PC-9 (cell line): ENCODE measurements at regions not wholly inside any gene's neighbourhood (a gene's known extent, or its start where the extent isn't known, plus 50 kb on each side); places are given as distances from the start of the nearest gene placed in this dataset.
"Not testable (repeated sequence)": the region's sequence is repeated elsewhere in the genome, so short reads cannot be mapped to it uniquely, and the experiment has no call there.

Experiments
- BruUV-seq: library from RNA; stranded (reverse); fragments of 400-500 nt; replicated peaks from 2 replicates; lab custom pipeline; 2021; lab: Mats Ljungman, UMichigan
- CTCF ChIA-PET: fragments of 300-600 bp; sonication (Branson Sonifier 250); formaldehyde crosslinking; loops from one replicate; lab custom pipeline; 2022; ENCODE audit warnings: antibody characterized with exemption; lab: Charles Lee
- POLR2A ChIA-PET: fragments of 300-600 bp; sonication (Branson Sonifier 250); formaldehyde crosslinking; loops from one replicate; lab custom pipeline; 2022; ENCODE audit warnings: antibody characterized with exemption; ENCODE audit not compliant: unreplicated experiment; lab: Charles Lee
- DNase-seq, 2 experiments: peaks; one replicate each; pipeline versions ENCODE4 v3.0.0 to v3.0.0-alpha.2; 2015 to 2022; ENCODE audit warnings: mixed read lengths in 1 of 2
- H2AFZ ChIP-seq: fragments of 200-600 bp; sonication (generic); 2 replicates; pipeline ENCODE4 v1.8.1; 2017; ENCODE audit warnings: antibody characterized with exemption
- H3F3A ChIP-seq: fragments of 200-600 bp; sonication (generic); 2 replicates; pipeline ENCODE4 v1.8.1; 2017; ENCODE audit warnings: antibody characterized with exemption, mild to moderate bottlenecking, low read depth; ENCODE audit not compliant: insufficient read depth
- H3K27ac ChIP-seq: fragments of 200-600 bp; sonication (generic); 2 replicates; pipeline ENCODE4 v1.6.1; 2016; ENCODE audit warnings: mixed run types
- H3K27me3 ChIP-seq: fragments of 200-600 bp; sonication (generic); 2 replicates; pipeline ENCODE4 v1.6.1; 2016; ENCODE audit warnings: low read depth, mixed run types; ENCODE audit not compliant: insufficient read depth
- H3K36me3 ChIP-seq: fragments of 200-600 bp; sonication (generic); 2 replicates; pipeline ENCODE4 v1.6.1; 2016; ENCODE audit warnings: low read depth, mixed run types
- H3K4me1 ChIP-seq: fragments of 200-600 bp; sonication (generic); replicated peaks from 2 replicates; pipeline ENCODE4 v1.6.1; 2016; ENCODE audit warnings: mixed run types; ENCODE audit not compliant: insufficient read depth
- H3K4me2 ChIP-seq: fragments of 200-600 bp; sonication (generic); 2 replicates; pipeline ENCODE4 v1.6.1; 2017; ENCODE audit warnings: mixed run types
- H3K4me3 ChIP-seq: fragments of 200-600 bp; sonication (generic); 2 replicates; pipeline ENCODE4 v1.6.1; 2016; ENCODE audit warnings: mixed run types
- H3K79me2 ChIP-seq: fragments of 200-600 bp; sonication (generic); 2 replicates; pipeline ENCODE4 v1.6.1; 2017; ENCODE audit warnings: low read depth, mixed run types
- H3K9me2 ChIP-seq: fragments of 200-600 bp; sonication (generic); 2 replicates; pipeline ENCODE4 v1.8.1; 2017; ENCODE audit warnings: mild to moderate bottlenecking; ENCODE audit not compliant: insufficient read depth
- H3K9me3 ChIP-seq: fragments of 200-600 bp; sonication (generic); 2 replicates; pipeline ENCODE4 v1.8.1; 2016; ENCODE audit warnings: low read depth; ENCODE audit not compliant: insufficient read depth
- H4K20me1 ChIP-seq: fragments of 200-600 bp; sonication (generic); 2 replicates; pipeline ENCODE4 v1.8.1; 2017; ENCODE audit not compliant: insufficient read depth
- EZH2 ChIP-seq: fragments of 200-600 bp; sonication (generic); IDR thresholded peaks from 2 replicates; pipeline ENCODE4 v1.8.0; 2017; ENCODE audit warnings: antibody characterized with exemption, low read depth
- intact Hi-C: fragments of 100-400 bp; cut with micrococcal nuclease; formaldehyde crosslinking; loops from one replicate; pipeline ENCODE4 v1.10.0; 2022; ENCODE audit not compliant: unreplicated experiment
- TF ChIP-seq, protein P1 (sequence below): fragments of 200-600 bp; sonication (generic); conservative IDR thresholded peaks from 2 replicates; pipeline ENCODE4 v1.6.1; 2017; ENCODE audit warnings: mixed run types, antibody characterized with exemption, mild to moderate bottlenecking, moderate library complexity

GRCh38 chr19:41518141-41518540 lies 57.8 kb upstream of the CEACAM21 start:
- H3K36me3 ChIP-seq = no peaks in the 10 kb centered on the region
- no peaks in the 10 kb centered on the region for H3K4me1 ChIP-seq
- TF ChIP-seq, protein P1, sequence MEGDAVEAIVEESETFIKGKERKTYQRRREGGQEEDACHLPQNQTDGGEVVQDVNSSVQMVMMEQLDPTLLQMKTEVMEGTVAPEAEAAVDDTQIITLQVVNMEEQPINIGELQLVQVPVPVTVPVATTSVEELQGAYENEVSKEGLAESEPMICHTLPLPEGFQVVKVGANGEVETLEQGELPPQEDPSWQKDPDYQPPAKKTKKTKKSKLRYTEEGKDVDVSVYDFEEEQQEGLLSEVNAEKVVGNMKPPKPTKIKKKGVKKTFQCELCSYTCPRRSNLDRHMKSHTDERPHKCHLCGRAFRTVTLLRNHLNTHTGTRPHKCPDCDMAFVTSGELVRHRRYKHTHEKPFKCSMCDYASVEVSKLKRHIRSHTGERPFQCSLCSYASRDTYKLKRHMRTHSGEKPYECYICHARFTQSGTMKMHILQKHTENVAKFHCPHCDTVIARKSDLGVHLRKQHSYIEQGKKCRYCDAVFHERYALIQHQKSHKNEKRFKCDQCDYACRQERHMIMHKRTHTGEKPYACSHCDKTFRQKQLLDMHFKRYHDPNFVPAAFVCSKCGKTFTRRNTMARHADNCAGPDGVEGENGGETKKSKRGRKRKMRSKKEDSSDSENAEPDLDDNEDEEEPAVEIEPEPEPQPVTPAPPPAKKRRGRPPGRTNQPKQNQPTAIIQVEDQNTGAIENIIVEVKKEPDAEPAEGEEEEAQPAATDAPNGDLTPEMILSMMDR = no peak
- no peak for TF ChIP-seq EZH2
- no TSS peak for BruUV-seq
- no peaks in the 10 kb centered on the region for H3K9me2 ChIP-seq
- CTCF ChIA-PET = no interaction called here
- no peaks in the 10 kb centered on the region for H4K20me1 ChIP-seq
- H3K27ac ChIP-seq = no peak overlapping the region
- POLR2A ChIA-PET = no interaction called here
- no peak overlapping the region for H3K4me3 ChIP-seq
- no peak overlapping the region for H3K4me2 ChIP-seq
- H3K79me2 ChIP-seq = no peaks in the 10 kb centered on the region
- no peak for DNase-seq
- peaks cover 98% of the 10 kb centered on the region for H3K27me3 ChIP-seq
- intact Hi-C loops = no loop called here
- no peak overlapping the region for H2AFZ ChIP-seq
- H3K9me3 ChIP-seq = no peaks in the 10 kb centered on the region
- no peaks in the 10 kb centered on the region for H3F3A ChIP-seq

- H3K4me2 ChIP-seq, intact Hi-C loops, H3K4me3 ChIP-seq, BruUV-seq, H3K36me3 ChIP-seq, H4K20me1 ChIP-seq, H3K79me2 ChIP-seq, H2AFZ ChIP-seq, CTCF ChIA-PET, H3K4me1 ChIP-seq, H3K9me3 ChIP-seq, POLR2A ChIA-PET, H3K9me2 ChIP-seq, H3F3A ChIP-seq, H3K27ac ChIP-seq, DNase-seq: not testable (repeated sequence)
- peaks cover 97% of the 10 kb centered on the region for H3K27me3 ChIP-seq
Observed at GRCh38 chr19:41521138-41521930, 54.6 kb upstream of the CEACAM21 start.

DNA sequence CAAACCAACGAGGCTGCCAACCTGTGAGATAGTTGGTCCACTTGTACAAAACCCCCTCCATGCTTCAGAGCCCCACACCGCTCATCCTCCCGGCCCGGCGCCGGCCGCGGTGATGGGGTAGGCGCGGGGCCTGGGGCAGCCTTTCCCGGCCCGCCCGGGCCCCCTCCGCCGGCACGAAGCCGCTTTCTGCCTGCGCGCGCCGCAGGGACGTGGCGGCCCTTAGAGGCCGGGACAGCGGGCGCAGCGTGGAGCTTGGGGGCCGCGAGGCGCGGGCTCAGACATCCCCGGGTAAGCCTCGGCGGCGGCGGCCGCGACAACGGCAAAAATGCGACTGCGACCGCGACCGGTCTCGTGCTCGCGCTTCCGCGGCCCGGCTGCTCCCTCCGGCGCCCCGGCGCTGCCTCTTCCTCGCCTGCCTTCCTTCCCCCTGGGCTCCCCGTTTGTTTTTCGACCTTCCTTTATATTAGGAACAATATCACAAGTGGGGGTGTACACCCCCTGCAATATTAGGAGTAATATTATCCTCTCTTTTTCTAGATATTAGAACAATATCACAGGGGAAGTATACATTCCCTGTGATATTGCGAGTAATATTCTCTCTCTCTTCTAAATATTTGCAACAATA lies 53.9 kb upstream of the CEACAM21 start:
- H3K27me3 ChIP-seq = peaks cover 97% of the 10 kb centered on the region
- no peaks in the 10 kb centered on the region for H3K4me1 ChIP-seq
- H3K4me2 ChIP-seq = no peak overlapping the region
- H3K9me2 ChIP-seq = no peaks in the 10 kb centered on the region
- POLR2A ChIA-PET = no interaction called here
- BruUV-seq = no TSS peak
- no peak overlapping the region for H3K27ac ChIP-seq
- H3K36me3 ChIP-seq = no peaks in the 10 kb centered on the region
- no peaks in the 10 kb centered on the region for H3F3A ChIP-seq
- CTCF ChIA-PET = no interaction called here
- no peaks in the 10 kb centered on the region for H3K9me3 ChIP-seq
- H4K20me1 ChIP-seq = no peaks in the 10 kb centered on the region
- no peak overlapping the region for H2AFZ ChIP-seq
- TF ChIP-seq, protein P1 = no peak
- no peak for TF ChIP-seq EZH2
- intact Hi-C loops = no loop called here
- no peak overlapping the region for H3K4me3 ChIP-seq
- DNase-seq = no peak
- H3K79me2 ChIP-seq = no peaks in the 10 kb centered on the region
